ENCODE measurements at regions not wholly inside any gene's neighbourhood (a gene's known extent, or its start where the extent isn't known, plus 50 kb on each side); places are given as distances from the start of the nearest gene placed in this dataset.
"Not testable (repeated sequence)": the region's sequence is repeated elsewhere in the genome, so short reads cannot be mapped to it uniquely, and the experiment has no call there.

- TF ChIP-seq CTCF, POLR2A (IDR thresholded peaks at IDR 0.05): not testable (repeated sequence)
Measured at GRCh38 chr6:27849001-27849400, 63.2 kb downstream of the OR2B2 start.

Measured in uterus (tissue), 2 donors.